ENCODE measurements at regions not wholly inside any gene's neighbourhood (a gene's known extent, or its start where the extent isn't known, plus 50 kb on each side); places are given as distances from the start of the nearest gene placed in this dataset.

GRCh38 chr18:54433368-54433767 lies 75.7 kb downstream of the C18orf54 start:
- Histone ChIP-seq H3K4me1 (ENCODE audit: insufficient read depth, insufficient read length) (no peaks in the 10 kb centered on the region), H3K27me3 (ENCODE audit: insufficient read depth, insufficient read length) (no peaks in the 10 kb centered on the region), H3K4me3 (ENCODE audit: insufficient read length, low read depth) (no peak overlapping the region), H3K9me3 (ENCODE audit: insufficient read depth, low read length) (no peaks in the 10 kb centered on the region), H3K9ac (ENCODE audit: insufficient read length, low read depth) (no peak overlapping the region), H3K36me3 (ENCODE audit: insufficient read depth, insufficient read length, low read length) (no peaks in the 10 kb centered on the region)
- no peak for DNase-seq (ENCODE audit: low read depth, low spot score)
- TF ChIP-seq ZNF274 (IDR thresholded peaks at IDR 0.05; ENCODE audit: low read depth, low read length) (no peak), SUZ12 (IDR thresholded peaks at IDR 0.05; ENCODE audit: extremely low read depth, insufficient read depth, insufficient read length) (no peak), YY1 (IDR thresholded peaks at IDR 0.05; ENCODE audit: insufficient read depth, insufficient read length) (no peak)

DNA sequence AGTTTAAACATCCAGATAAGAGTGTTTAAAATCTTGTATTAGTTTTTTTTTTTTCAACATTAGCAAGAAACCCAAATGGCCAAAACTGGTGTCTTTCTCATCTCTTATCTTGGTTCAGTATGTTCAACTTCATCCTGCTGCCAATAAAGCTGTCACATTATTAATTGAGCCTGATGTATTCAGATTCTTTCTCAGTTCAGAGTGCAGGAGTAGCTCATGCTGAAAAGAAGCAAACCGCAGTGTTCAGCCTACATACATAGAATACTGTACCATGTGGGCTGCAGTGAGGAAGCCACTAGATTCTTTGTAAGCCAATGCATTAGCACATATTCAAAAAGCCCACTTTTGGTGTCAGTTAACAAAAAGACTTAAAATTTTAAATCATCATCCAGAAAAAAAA lies 76.2 kb downstream of the C18orf54 start:
- H3K4me1 ChIP-seq (ENCODE audit: insufficient read depth, insufficient read length) = no peaks in the 10 kb centered on the region
- no peaks in the 10 kb centered on the region for H3K27me3 ChIP-seq (ENCODE audit: insufficient read depth, insufficient read length)
- no peak overlapping the region for H3K9ac ChIP-seq (ENCODE audit: insufficient read length, low read depth)
- no peaks in the 10 kb centered on the region for H3K9me3 ChIP-seq (ENCODE audit: insufficient read depth, low read length)
- no peak for DNase-seq (ENCODE audit: low read depth, low spot score)
- H3K36me3 ChIP-seq (ENCODE audit: insufficient read depth, insufficient read length, low read length) = no peaks in the 10 kb centered on the region
- TF ChIP-seq YY1 (IDR thresholded peaks at IDR 0.05; ENCODE audit: insufficient read depth, insufficient read length) (no peak), ZNF274 (IDR thresholded peaks at IDR 0.05; ENCODE audit: low read depth, low read length) (no peak), SUZ12 (IDR thresholded peaks at IDR 0.05; ENCODE audit: extremely low read depth, insufficient read depth, insufficient read length) (no peak)
- no peak overlapping the region for H3K4me3 ChIP-seq (ENCODE audit: insufficient read length, low read depth)

- DNase-seq (ENCODE audit: low read depth, low spot score) = no peak
- Histone ChIP-seq H3K9ac (ENCODE audit: insufficient read length, low read depth) (no peak overlapping the region), H3K9me3 (ENCODE audit: insufficient read depth, low read length) (no peaks in the 10 kb centered on the region), H3K27me3 (ENCODE audit: insufficient read depth, insufficient read length) (no peaks in the 10 kb centered on the region), H3K4me1 (ENCODE audit: insufficient read depth, insufficient read length) (no peaks in the 10 kb centered on the region), H3K36me3 (ENCODE audit: insufficient read depth, insufficient read length, low read length) (no peaks in the 10 kb centered on the region), H3K4me3 (ENCODE audit: insufficient read length, low read depth) (no peak overlapping the region)
- TF ChIP-seq SUZ12 (IDR thresholded peaks at IDR 0.05; ENCODE audit: extremely low read depth, insufficient read depth, insufficient read length) (no peak), YY1 (IDR thresholded peaks at IDR 0.05; ENCODE audit: insufficient read depth, insufficient read length) (no peak), ZNF274 (IDR thresholded peaks at IDR 0.05; ENCODE audit: low read depth, low read length) (no peak)
Measured at GRCh38 chr18:54434453-54434852, 76.7 kb downstream of the C18orf54 start.

DNA sequence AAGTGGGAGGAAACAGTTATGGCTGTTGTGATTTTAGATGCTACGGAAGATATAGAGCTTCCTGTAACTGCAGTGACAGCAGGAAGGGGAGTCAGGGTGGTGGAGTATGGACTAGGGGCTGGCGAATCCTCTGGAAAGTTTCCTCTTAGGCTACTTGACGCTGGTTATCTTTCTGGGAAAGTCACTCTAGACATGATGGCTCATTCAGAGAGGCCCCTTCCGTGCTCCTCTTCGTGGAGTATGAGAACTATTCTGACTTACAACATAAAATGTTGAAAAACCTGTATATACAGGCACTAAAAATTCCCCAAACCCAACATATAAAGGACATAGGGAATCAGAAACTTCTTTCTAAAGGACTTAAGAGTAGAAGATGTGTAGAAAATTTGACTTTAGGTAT lies 78.8 kb downstream of the C18orf54 start:
- Histone ChIP-seq H3K36me3 (ENCODE audit: insufficient read depth, insufficient read length, low read length) (no peaks in the 10 kb centered on the region), H3K27me3 (ENCODE audit: insufficient read depth, insufficient read length) (no peaks in the 10 kb centered on the region), H3K4me1 (ENCODE audit: insufficient read depth, insufficient read length) (no peaks in the 10 kb centered on the region), H3K9ac (ENCODE audit: insufficient read length, low read depth) (no peak overlapping the region), H3K4me3 (ENCODE audit: insufficient read length, low read depth) (no peak overlapping the region), H3K9me3 (ENCODE audit: insufficient read depth, low read length) (no peaks in the 10 kb centered on the region)
- DNase-seq (ENCODE audit: low read depth, low spot score) = no peak
- TF ChIP-seq ZNF274 (IDR thresholded peaks at IDR 0.05; ENCODE audit: low read depth, low read length) = no peak
- no peak for TF ChIP-seq SUZ12 (IDR thresholded peaks at IDR 0.05; ENCODE audit: extremely low read depth, insufficient read depth, insufficient read length)

- H3K9ac ChIP-seq (ENCODE audit: insufficient read length, low read depth) = no peak overlapping the region
- no peak overlapping the region for H3K4me3 ChIP-seq (ENCODE audit: insufficient read length, low read depth)
- H3K9me3 ChIP-seq (ENCODE audit: insufficient read depth, low read length) = no peaks in the 10 kb centered on the region
- H3K4me1 ChIP-seq (ENCODE audit: insufficient read depth, insufficient read length) = no peaks in the 10 kb centered on the region
- no peaks in the 10 kb centered on the region for H3K36me3 ChIP-seq (ENCODE audit: insufficient read depth, insufficient read length, low read length)
- H3K27me3 ChIP-seq (ENCODE audit: insufficient read depth, insufficient read length) = no peaks in the 10 kb centered on the region
- TF ChIP-seq YY1 (IDR thresholded peaks at IDR 0.05; ENCODE audit: insufficient read depth, insufficient read length) = no peak
- TF ChIP-seq ZNF274 (IDR thresholded peaks at IDR 0.05; ENCODE audit: low read depth, low read length) = no peak
- no peak for TF ChIP-seq SUZ12 (IDR thresholded peaks at IDR 0.05; ENCODE audit: extremely low read depth, insufficient read depth, insufficient read length)
- DNase-seq (ENCODE audit: low read depth, low spot score) = no peak
Measured at GRCh38 chr18:54440292-54440691, 82.6 kb downstream of the C18orf54 start.

DNA sequence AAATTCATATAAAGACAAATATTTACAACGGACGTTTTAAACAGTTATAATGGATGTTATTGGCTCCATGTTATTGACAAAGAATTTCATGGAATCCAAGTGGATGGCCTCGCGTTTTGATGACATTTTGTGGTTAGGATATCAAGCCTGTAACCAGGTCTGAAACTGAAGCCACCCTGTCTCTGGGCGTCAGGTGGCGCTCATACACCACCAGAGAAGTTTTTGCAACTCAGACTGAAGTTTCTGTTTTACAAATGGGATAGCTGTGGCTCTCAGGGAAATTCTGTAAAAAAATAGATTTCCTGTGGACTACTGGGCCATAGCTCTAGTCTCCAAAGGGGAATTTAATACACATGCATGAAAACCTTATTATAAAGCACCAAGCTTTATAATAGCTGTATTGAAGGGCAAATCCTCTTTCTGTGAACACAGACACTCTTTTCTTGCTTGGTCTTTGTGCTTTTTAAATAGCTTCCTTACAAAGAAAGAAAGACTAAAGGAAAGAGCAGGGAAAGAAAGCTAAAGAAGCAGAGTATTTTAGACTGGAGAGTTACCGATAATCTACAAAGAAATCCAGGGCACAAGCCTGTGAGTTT lies 86.7 kb downstream of the C18orf54 start:
- Histone ChIP-seq H3K4me1 (ENCODE audit: insufficient read depth, insufficient read length) (no peaks in the 10 kb centered on the region), H3K9ac (ENCODE audit: insufficient read length, low read depth) (no peak overlapping the region), H3K4me3 (ENCODE audit: insufficient read length, low read depth) (no peak overlapping the region), H3K9me3 (ENCODE audit: insufficient read depth, low read length) (no peaks in the 10 kb centered on the region), H3K36me3 (ENCODE audit: insufficient read depth, insufficient read length, low read length) (no peaks in the 10 kb centered on the region), H3K27me3 (ENCODE audit: insufficient read depth, insufficient read length) (no peaks in the 10 kb centered on the region)
- TF ChIP-seq YY1 (IDR thresholded peaks at IDR 0.05; ENCODE audit: insufficient read depth, insufficient read length) (no peak), SUZ12 (IDR thresholded peaks at IDR 0.05; ENCODE audit: extremely low read depth, insufficient read depth, insufficient read length) (no peak), ZNF274 (IDR thresholded peaks at IDR 0.05; ENCODE audit: low read depth, low read length) (no peak)
- DNase-seq (ENCODE audit: low read depth, low spot score) = peak; percentile 48

GRCh38 chr18:54453996-54454395 lies 96.3 kb downstream of the C18orf54 start:
- no peak for DNase-seq (ENCODE audit: low read depth, low spot score)
- Histone ChIP-seq H3K9me3 (ENCODE audit: insufficient read depth, low read length) (no peaks in the 10 kb centered on the region), H3K9ac (ENCODE audit: insufficient read length, low read depth) (no peak overlapping the region), H3K36me3 (ENCODE audit: insufficient read depth, insufficient read length, low read length) (no peaks in the 10 kb centered on the region), H3K4me3 (ENCODE audit: insufficient read length, low read depth) (no peak overlapping the region), H3K27me3 (ENCODE audit: insufficient read depth, insufficient read length) (no peaks in the 10 kb centered on the region), H3K4me1 (ENCODE audit: insufficient read depth, insufficient read length) (no peaks in the 10 kb centered on the region)
- no peak for TF ChIP-seq YY1 (IDR thresholded peaks at IDR 0.05; ENCODE audit: insufficient read depth, insufficient read length)
- TF ChIP-seq SUZ12 (IDR thresholded peaks at IDR 0.05; ENCODE audit: extremely low read depth, insufficient read depth, insufficient read length) = no peak
- TF ChIP-seq ZNF274 (IDR thresholded peaks at IDR 0.05; ENCODE audit: low read depth, low read length) = no peak

Measured in NT2/D1 (cell line).